ENCODE measurements at regions not wholly inside any gene's neighbourhood (a gene's known extent, or its start where the extent isn't known, plus 50 kb on each side); places are given as distances from the start of the nearest gene placed in this dataset.

DNA sequence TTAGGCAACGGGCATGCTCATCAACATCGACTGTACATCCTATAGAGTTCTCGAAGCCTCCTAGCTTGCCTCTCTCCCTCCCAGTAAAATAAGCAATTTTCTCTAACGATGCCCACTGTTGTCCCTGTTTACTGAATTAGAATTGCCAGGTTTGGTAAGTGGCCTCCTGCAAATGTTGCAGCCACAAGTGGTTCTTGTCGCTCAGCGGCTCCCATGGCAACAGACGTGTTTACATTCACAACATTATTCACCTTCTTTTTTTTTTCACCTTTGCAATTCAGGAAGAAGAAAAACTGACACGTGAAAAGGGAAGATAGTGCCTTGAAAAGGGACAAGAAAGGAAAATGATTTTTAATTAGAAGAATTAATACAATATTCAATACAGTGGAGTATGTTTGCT, 100.9 kb upstream of the PKP2 start:
- intact Hi-C loops (cut with DNase I; ENCODE audit: low total_unique reads) = no loop called here
- Histone ChIP-seq H3K9me3 (no peaks in the 10 kb centered on the region), H3K36me3 (no peaks in the 10 kb centered on the region), H3K4me3 (no peak overlapping the region), H3K4me1 (no peaks in the 10 kb centered on the region), H3K27ac (no peak overlapping the region), H3K27me3 (no peaks in the 10 kb centered on the region)
- DNase-seq = no peak
- TF ChIP-seq POLR2A (IDR thresholded peaks at IDR 0.05) = no peak
- no peak for TF ChIP-seq CTCF (IDR thresholded peaks at IDR 0.05)

DNA sequence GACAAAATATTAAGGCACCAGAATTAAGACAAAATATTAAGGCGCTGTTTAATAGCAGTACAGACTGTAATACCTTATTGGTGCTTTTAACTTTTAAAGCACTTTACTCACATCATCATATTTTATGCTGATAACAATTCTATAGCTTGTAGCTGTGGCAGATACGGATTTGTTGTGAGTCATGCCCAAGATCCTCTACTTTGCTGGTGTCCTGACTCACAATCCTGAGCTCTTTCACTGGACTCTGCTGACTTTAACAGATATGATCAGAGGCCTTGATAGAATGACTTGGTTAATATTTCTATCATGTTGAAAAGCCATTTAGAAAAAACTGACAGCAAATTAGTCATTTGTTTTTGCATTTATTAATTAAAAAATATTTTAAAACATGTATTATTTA, 99.0 kb upstream of the PKP2 start:
- Histone ChIP-seq H3K9me3 (no peaks in the 10 kb centered on the region), H3K36me3 (no peaks in the 10 kb centered on the region), H3K4me3 (no peak overlapping the region), H3K4me1 (no peaks in the 10 kb centered on the region), H3K27ac (no peak overlapping the region), H3K27me3 (no peaks in the 10 kb centered on the region)
- TF ChIP-seq POLR2A (IDR thresholded peaks at IDR 0.05) (no peak), CTCF (IDR thresholded peaks at IDR 0.05) (no peak)
- intact Hi-C loops (cut with DNase I; ENCODE audit: low total_unique reads) = no loop called here
- no peak for DNase-seq

DNA sequence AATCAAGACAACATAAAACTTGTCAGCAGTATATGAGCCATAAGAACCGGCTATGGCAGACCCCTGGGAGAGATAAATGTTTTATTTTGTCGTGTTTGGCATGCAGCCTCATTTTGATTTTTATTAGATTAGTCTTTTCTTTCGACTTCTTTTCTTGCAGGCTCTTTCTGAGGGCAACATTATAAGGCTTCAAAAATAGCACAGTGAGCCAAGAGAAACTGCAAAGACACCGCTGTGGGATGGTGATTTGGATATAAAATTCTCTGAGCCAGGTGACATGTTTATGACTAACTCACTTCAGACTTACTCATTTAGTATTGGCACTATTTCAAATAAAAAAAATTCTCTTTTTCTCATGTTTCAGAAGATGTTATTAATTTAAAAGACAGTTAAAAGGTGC, 96.8 kb upstream of the PKP2 start:
- no peaks in the 10 kb centered on the region for H3K27me3 ChIP-seq
- no peaks in the 10 kb centered on the region for H3K9me3 ChIP-seq
- no peak overlapping the region for H3K4me3 ChIP-seq
- no peaks in the 10 kb centered on the region for H3K36me3 ChIP-seq
- no peak overlapping the region for H3K27ac ChIP-seq
- intact Hi-C loops (cut with DNase I; ENCODE audit: low total_unique reads) = no loop called here
- no peak for DNase-seq
- TF ChIP-seq CTCF (IDR thresholded peaks at IDR 0.05) (no peak), POLR2A (IDR thresholded peaks at IDR 0.05) (no peak)
- no peaks in the 10 kb centered on the region for H3K4me1 ChIP-seq

GRCh38 chr12:32989705-32990104, 93.1 kb upstream of the PKP2 start:
- no peak for TF ChIP-seq CTCF (IDR thresholded peaks at IDR 0.05)
- no peak for TF ChIP-seq POLR2A (IDR thresholded peaks at IDR 0.05)
- Histone ChIP-seq H3K4me1 (no peaks in the 10 kb centered on the region), H3K27me3 (no peaks in the 10 kb centered on the region), H3K4me3 (no peak overlapping the region), H3K27ac (no peak overlapping the region), H3K36me3 (no peaks in the 10 kb centered on the region), H3K9me3 (no peaks in the 10 kb centered on the region)
- intact Hi-C loops (cut with DNase I; ENCODE audit: low total_unique reads) = loop anchor here (10.0 kb wide), 1 partner anchor 55 kb away; no protein-coding TSS in a partner anchor
- DNase-seq = no peak

- H3K4me3 ChIP-seq = no peak overlapping the region
- no peak for TF ChIP-seq CTCF (IDR thresholded peaks at IDR 0.05)
- no peak for TF ChIP-seq POLR2A (IDR thresholded peaks at IDR 0.05)
- intact Hi-C loops (cut with DNase I; ENCODE audit: low total_unique reads) = loop anchor here (10.0 kb wide), 1 partner anchor 56 kb away; no protein-coding TSS in a partner anchor
- H3K27me3 ChIP-seq = no peaks in the 10 kb centered on the region
- H3K27ac ChIP-seq = no peak overlapping the region
- H3K4me1 ChIP-seq = no peaks in the 10 kb centered on the region
- no peaks in the 10 kb centered on the region for H3K9me3 ChIP-seq
- no peaks in the 10 kb centered on the region for H3K36me3 ChIP-seq
- DNase-seq = no peak
These were observed 92.4 kb upstream of the PKP2 start for GRCh38 chr12:32988982-32989381.

Measured in uterus (tissue), 3 donors.